GM12878 (cell line): ENCODE measurements at regions not wholly inside any gene's neighbourhood (a gene's known extent, or its start where the extent isn't known, plus 50 kb on each side); places are given as distances from the start of the nearest gene placed in this dataset.

Experiments used
- BCL11A ChIP-seq: IDR thresholded peaks from 2 replicates; pipeline ENCODE4 v1.6.1; 2011; ENCODE audit warnings: low read depth, low read length
- TF ChIP-seq, protein P1 (sequence below): IDR thresholded peaks from 2 replicates; pipeline ENCODE4 v1.6.1; 2011; ENCODE audit warnings: borderline replicate concordance, low read depth, mild to moderate bottlenecking, moderate library complexity, mixed read lengths, low read length; ENCODE audit not compliant: insufficient read depth; ENCODE audit errors: extremely low read length

GRCh38 chr13:95480791-95481780 lies 71.4 kb upstream of the CLDN10 start:
- TF ChIP-seq BCL11A: no peak
- TF ChIP-seq, protein P1, sequence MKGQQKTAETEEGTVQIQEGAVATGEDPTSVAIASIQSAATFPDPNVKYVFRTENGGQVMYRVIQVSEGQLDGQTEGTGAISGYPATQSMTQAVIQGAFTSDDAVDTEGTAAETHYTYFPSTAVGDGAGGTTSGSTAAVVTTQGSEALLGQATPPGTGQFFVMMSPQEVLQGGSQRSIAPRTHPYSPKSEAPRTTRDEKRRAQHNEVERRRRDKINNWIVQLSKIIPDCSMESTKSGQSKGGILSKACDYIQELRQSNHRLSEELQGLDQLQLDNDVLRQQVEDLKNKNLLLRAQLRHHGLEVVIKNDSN: no peak
